CD4-positive, alpha-beta T cell treated with Interleukin-6 at 100 ng/mL for 8 hours (primary cell): ENCODE measurements at regions not wholly inside any gene's neighbourhood (a gene's known extent, or its start where the extent isn't known, plus 50 kb on each side); places are given as distances from the start of the nearest gene placed in this dataset.

Experiments
- DNase-seq: peaks from one replicate; pipeline ENCODE4 v3.0.0-alpha.2; 2020; ENCODE audit warnings: mixed read lengths, low spot score

DNA sequence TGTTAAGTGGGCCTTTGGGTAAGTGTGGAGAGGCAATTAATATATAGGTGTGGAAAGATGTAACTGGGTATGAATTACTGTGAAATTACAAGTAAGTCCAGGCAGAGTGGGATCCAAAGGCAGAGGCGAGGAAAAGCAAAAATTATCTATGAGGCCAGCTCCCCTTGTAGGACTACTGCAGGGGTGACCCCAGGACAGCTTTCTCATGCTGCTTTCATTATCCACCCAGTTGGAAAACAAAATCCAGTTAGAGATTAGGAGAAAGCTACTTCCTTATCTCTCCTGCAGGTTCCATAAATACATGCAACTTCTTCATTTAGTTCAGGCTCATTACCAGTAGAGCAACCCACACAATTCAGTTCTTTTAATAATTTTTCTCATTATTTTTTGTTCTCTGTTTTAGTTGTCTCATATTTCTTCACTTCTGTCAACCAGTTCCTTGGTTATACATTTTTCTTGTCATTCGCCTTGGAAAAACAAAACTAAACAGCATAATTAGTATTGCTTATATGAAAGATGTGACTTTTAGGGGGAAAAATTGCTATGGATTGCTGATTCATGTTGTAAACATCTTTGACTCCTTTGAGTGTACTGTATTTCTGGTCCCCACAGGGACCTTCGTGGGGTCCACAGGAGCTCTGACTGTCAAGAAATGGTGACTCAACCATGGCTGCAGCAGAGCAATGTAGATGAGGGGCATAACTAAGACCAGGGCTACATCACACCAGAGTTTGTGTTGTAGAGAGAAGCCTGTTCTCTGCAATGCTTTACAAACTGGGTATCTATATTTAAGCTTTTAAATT is 110.4 kb upstream of the PARD3B start:
- DNase-seq: no peak

DNA sequence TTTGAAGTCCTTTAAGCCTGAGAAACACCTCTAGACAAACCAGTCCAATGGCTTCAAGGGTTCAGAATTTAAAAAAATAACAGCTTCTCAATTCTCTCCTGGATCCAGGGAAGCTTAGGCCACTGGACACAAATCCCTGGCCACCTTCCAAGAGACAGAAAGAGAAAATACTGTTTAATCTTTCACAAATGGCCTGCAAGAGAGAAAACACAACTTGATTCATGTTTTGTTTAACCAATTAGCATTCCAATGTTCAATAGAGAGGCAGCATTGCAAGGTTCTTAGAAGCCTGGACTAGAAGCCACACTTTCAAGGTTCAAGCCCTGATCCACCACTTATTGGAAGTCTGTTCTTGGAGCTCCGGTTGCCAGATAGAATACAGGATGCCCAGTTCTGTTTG is 109.0 kb upstream of the PARD3B start:
- no peak for DNase-seq

DNA sequence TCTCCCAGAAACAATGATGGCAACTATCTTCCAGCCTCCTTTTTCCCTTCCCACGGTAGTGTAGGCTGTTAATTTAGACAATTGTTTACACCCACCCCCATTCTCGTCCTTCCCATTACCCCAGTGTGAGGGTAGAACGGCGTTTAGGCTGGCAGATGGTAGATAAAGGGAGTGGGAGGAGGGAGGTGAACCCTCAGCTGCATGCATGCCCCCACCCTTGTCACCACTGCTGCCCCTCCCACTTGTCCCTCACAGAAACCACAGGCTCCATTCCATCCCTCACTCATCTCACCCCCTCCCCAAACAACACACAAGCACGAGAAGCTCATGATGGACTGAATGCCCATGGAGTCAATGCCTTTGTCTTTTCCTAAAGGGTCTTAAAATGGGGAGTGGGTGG is 107.9 kb upstream of the PARD3B start:
- DNase-seq: no peak

DNA sequence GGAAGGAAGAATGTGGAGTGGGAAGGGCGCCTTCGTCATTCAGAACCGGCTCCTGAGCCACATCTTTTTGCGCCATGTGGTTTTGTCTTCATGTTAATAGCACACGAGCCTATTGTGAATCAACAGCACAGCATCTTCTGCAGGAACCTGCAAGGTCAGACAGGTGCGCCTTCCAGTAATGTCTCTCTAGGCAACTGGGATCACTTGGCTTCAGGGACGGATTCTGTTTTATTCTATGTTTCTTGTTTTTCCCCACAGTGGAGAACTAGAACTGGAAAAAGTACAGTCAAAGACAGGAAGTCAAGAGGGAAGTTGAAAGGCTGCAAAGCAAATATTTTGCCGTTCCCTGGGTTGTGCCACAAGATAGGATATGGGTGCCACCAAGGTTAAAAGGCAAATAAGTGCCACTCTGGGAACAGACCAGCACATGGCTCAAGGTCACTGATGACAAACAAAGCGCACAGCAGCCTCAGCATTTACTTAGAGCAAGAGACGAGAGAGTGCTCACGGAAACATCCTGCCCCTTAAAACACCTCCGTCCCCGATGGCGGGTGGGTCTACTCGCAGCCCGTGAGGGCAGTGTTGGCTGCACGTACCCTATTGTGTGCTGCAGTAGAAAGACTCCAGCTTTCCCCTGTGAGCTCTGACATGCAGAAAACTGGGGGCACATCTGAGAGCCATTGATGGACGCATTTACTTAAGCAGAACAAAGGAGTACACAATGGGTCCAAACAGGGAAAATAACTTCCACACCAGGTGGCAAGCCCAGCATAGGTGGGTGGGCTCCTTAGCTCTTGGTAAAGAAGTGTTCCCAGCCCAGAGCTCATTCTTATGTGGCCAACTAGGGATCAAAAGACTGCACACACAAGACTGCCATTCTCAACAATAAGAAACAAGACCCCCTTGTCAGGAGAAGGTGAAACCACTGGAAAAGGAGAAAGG is 107.2 kb upstream of the PARD3B start:
- no peak for DNase-seq

DNA sequence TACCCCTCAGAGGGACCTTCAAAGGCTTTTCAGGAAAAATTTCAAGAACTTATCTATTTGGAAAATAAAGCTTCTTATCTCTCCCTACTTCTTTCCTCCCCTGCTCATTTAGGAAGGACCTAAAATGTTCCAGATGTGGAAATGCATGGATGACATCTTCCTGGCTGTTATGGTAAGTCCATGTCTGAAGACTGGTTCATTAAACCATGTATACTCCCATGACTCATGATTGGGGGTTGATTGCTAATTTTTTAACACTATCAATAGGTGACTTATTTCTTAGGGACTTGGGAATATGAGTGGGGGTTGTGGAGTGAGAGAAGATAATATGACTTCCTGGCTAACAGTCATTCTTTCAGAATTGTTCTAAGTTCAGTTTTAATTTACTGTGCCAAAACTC is 104.0 kb upstream of the PARD3B start:
- no peak for DNase-seq

DNA sequence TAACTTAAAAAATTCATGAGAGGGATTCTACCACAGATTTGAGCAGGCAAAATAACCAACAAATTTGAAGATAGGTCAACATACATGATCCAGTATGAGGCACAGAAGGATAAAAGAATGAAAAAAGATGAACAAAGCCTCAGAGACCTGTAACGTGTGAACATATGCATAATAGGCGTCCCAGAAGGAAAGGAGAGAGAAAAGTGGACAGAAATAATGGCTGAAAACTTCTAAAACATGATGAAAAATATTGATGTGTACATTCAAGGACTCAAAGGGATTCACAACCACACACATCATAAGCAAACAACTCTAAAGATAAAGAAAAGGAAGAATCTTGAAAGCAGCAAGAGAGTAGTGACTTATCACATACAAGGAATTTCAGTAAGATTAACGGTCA is 100.1 kb upstream of the PARD3B start:
- DNase-seq: no peak

DNA sequence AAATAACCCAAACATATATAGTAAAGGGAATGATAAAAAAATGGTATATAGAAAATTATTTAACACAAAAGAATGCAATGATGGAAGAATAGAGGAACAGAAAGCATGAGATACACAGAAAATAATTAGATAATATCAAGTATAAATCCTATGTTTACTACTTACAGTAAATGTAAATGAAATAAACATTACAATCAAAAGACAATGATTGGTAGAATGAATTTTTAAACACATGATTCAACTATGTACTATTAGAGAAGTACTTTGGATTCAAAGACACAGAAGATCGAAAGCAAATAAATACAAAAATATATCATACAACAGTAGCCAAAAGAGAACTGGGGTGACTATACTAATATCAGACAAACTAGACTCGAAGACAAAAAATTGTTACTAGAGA is 97.6 kb upstream of the PARD3B start:
- no peak for DNase-seq

DNA sequence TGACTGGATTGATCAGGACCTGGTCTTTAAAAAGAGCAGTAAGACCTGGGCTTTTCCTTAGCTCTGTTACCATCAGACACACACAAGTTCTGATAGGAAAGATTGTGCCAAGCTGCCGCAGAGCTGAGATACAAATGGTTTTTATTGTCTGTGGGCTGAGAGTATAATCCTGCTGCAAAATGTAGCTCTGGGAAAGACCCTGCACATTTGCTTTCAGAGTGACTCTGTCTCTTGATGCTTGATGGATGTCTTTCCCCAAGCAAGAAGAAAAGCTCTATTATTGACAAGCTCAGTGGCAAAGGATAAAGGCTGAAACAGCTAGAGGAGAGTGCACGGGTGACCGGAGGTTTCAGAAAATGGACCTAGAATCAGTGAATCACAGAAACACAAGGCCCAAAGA is 95.3 kb upstream of the PARD3B start:
- no peak for DNase-seq

DNA sequence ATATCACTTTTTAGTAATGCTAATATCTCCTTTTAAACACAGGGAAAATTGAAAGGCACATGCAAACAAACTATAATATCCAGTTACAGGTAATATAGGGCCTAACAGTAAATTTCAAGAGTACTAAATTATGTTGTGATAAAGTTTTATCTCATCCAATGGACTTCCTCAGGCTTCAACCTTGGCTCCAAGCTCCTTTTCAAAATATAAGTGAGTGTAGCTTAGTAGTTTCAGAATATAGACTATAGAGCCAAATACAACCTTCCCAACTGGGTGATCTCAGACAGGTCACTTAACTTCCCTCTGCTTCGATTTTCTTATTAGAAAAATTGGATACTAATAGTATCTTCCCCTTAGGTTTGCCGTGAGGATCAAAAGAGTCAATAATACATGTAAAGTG is 93.5 kb upstream of the PARD3B start:
- no peak for DNase-seq

DNA sequence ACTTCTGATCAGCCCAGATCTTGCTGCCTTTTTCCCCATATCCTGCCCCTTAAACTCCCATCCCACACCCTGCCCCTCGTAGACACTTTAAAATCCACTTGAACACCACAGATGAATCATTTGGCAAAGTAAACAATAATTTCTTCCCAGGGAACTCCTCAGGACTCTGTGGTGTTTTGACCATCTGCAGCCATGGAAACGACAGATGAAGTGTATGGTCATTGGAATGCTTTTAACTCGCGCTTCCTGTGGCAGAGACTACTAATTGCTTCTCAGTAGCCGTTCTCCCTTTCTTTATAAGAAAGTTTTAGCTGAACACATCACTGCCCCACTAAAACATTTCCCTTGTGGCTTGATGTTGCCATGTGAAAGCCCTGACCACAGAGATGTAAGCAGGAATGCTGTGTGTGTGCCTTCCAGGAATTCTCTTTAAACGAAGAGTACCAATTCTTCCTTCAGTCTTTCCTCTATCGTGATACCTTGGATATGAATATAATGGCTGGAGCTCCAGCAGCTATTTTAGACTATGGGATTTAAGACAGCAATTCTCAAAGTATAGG is 92.7 kb upstream of the PARD3B start:
- no peak for DNase-seq

DNA sequence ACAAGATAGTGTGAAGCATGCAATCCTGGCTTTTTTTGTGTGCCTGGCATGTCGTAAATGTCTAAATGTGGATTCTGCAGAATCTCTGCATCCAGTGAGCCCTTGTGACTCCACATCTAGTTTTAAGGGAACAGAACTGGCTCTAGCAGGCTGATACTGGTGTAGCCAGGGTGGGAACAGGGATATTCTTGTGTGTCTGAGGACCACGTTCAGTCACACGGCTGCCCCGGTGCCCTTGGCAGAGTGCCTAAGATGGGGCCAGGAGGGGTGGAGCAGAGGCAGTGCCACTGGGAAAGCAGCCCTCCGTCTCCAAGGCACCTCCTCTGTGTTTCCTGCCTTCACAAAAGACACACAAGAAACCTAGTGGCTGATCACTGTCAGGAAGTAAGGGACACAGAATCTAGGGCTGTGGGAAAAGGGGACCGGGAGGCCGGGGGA is 91.5 kb upstream of the PARD3B start:
- DNase-seq: no peak

DNA sequence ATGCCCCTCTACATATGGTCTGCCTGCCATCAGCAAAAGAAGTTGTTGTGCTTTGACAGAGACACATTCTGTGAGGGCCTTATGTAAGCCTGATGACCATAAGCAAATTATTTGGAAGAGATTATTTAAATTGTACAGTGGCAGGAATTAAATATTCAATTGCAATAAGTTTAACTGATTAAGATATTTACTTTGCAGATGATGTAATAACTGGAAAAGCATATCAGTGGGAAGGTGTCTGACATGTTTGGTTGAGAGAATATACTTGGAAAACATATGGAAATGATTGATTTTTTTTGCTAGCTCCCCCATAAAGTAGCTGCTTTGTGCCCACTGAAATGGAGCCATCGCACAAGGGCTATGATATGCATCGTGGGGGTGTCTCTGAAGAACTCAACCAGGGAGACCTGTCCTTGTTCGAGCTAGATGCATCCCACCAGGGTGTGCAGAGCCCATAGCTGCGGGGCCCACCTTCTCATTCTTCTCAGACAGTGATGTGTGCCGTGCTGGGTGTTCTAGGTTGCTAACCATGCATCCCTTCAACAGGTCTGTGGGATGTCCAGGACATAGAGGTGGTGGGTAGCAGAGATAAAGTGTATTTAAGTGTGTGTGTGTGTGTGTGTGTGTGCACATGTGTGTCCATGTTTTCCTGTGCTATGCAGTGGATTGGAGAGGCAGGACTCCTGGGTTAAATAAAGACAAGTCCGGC is 90.4 kb upstream of the PARD3B start:
- DNase-seq: no peak

DNA sequence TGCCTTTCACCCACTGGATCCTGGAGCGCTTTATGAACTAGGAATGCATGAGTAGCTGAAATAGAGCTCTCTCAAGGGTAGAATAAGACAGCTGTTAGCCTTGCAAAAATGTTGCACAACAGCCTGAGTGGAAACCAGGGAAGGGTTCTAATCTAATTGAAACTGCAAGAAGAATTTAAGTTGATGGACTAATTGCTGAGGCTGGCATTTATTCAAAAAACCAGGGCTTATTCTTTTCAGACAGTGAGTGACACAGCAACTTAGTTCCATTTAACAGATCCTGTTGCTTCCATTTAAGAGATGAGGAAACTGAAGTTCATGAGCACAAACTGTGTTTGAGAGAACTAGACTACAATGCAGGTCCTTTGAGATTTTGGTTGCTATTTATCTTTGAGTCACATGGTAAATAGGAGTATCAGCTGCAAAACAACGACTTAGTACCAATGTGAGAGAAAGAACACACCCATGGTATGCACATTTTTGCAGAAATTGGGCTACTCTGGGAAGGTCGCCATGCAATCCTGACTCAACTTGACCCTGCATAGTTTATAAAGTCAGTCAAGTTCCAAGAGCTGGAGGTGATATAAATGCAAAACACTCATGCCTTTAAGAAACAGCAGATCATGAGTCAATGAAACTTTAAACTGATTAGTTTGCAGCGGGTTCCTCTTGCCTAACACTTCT is 76.4 kb upstream of the PARD3B start:
- DNase-seq: no peak

DNA sequence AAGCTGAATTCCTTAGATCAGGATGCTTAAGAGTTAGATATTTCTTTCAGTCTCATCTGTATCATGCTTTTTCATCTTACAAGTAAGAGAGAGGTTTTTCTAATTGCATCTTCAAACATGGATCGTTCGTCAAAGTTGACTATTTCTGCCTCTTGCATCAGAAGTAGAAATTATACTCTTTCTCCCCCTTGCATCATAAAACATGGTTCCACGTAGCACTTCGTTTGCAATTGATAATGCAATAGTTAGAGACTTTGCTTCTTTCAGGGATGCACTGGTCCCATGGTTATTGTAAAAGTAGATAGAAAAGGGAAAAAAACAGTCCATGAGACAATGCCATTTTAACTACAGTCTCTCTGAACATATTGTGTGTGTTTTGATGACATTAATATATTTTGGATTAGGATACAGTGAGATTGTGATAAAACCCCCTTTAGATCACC is 75.1 kb upstream of the PARD3B start:
- DNase-seq: no peak

DNA sequence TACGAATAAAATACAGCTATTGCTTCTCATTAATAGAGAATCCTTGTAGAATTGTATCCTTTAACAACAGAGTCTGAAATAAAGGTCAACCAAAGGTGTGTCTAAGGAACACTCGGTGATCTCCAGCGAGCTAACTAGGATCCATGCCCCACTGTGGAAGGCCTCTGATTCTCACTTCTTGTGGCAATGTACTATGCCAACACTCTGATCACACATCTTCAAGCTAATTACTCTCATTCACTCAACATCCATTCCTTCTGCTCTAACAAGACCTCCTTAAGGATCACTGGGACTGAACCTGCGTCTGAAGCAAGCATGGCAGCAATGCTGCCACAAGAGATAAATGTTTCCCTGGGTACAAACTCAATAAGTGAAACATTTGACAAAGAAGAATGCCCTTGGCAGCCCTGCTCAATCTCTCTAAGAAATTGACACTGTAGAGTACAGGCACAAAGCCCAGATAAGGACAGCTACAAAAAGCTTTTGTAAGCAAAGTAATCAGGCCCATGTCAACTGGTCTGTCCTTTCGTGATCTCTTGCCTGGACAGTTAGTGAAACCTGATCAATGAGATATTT is 74.6 kb upstream of the PARD3B start:
- DNase-seq: no peak

DNA sequence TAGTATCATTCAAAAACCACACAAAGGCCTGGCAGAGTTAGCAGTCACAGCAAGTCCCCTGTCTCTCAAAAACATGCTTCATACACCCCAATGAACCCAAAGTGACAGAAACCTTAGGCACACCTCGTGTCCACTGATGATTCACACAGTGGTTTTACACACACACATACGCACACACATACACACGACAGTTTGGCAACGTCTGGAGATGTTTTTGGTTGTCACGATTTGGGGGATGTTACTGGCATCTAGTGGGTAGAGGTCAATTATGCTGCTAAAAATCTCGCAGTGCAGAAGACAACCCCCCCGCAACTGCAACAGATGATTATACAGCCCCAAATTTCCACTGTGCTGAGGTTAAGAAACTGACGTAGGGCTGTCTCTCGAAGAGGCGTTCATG is 72.9 kb upstream of the PARD3B start:
- no peak for DNase-seq

DNA sequence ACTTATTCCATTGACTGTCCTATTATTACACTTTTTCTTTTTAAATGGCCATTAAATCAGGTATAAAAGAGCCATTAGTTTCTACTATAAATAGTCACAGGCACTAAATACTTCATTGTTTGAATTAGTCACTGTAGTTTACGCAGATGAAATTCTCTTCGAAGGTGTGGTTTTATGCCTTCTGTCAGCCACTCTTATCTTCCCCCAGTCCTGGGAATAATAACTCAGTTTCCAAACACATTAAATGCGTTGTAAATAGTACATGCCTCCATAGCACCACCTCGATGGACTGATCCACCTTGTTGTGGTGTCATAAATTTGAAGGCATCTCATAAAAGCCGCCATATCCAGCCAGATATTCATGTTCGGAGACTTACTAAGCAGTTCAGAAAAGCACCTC is 72.1 kb upstream of the PARD3B start:
- no peak for DNase-seq

DNA sequence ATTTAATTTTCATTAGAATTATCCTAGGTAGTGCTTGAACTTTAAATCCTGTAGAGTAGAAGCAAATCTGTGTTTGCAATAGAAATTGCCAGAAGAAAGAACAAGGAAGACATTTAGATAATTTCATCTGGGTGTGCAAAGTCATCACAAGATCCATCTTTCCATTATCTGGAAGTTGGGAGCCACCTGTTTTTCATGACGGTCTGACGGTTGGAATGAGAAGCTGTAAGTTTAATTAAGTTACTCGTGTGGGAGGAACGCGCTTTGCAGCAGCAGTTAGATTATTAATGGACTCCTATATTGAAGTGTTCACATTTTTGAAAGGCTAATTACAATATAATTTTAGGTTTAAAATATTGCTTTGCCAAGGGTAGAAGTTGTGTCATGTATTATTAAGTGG is 69.9 kb upstream of the PARD3B start:
- no peak for DNase-seq

DNA sequence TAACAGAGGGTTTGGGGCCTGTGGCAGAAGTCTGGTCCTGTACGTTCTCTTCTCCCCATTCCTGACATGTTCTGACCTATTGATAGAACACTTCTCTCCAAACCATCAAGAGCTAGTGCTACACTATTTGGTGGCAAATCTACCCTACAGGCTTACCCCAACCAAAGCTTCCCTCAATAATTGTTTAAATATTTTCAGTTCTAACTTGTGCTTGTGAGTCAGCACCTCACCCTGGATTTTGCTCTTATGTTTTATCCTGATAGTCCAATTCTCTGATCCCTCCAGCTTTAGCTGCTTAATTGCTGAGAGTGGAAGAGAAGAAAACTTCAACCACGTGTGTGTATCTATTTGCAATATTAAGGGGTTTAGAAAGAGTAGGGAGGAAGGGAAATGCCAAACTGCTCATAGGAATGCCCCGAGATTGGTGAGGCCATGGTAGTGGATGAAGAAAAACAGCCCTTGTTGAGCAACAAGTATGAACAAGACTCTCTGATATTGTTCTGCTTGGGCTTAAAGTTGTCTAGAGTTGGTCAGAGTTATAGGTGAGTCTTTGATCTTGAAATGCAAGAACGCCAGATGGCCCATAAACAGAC is 67.8 kb upstream of the PARD3B start:
- DNase-seq: no peak

DNA sequence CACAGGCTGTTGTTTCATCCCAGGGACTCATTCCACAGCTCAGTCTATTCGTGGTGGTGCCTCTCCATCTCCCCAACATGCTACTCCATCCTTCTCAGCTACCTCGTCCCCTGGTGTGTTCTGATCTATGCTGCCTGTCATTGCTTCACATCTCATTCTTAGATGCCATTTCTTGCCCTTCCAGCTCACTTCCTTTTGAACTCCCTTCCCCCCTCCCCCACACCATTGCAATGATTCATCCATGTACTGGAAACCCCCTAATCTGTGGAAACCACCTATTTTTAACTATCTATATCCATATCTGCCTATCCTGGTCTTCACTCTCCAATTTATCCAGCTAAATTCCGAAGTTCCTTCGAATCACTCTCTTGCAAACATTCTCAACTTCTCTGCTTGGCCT is 65.7 kb upstream of the PARD3B start:
- no peak for DNase-seq

DNA sequence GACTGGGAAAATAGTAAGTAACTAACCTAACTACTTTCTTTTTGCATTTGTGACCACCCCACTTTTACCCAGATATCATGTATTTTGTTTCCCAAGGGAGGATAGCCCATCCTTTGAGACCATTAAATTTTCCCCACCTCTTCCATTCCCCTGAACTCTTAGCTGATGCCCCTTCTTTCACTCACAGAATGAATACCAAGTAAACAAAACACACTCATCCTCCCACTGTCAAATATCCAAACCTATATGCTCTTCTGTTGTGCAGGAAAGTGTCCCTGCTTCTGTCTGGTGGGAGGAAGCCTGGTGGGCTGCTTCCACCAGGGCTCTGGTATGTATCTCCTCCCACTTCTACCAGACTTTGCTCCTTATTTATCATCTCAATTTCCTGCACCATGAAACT is 64.6 kb upstream of the PARD3B start:
- DNase-seq: no peak
